Stimulated activated CD4-positive, alpha-beta T cell treated with anti-CD3 and anti-CD28 coated beads, Interleukin-12 subunit alpha, Interleukin-12 subunit beta, amount 100 ng/mL, for 24 hours (primary cell): ENCODE measurements at regions not wholly inside any gene's neighbourhood (a gene's known extent, or its start where the extent isn't known, plus 50 kb on each side); places are given as distances from the start of the nearest gene placed in this dataset.

Experiments used
- DNase-seq, 2 experiments: peaks; one replicate each; pipeline ENCODE4 v3.0.0-alpha.2; 2020; ENCODE audit warnings: low read depth in 2 of 2

- no peak for DNase-seq
Observed at GRCh38 chr20:52921340-52921739, 50.8 kb upstream of the TSHZ2 start.

GRCh38 chr20:52918311-52918710, 53.8 kb upstream of the TSHZ2 start:
- DNase-seq = no peak

GRCh38 chr20:52915564-52915963, 56.6 kb upstream of the TSHZ2 start:
- no peak for DNase-seq

- no peak for DNase-seq
Observed at GRCh38 chr20:52914870-52915269, 57.3 kb upstream of the TSHZ2 start.

GRCh38 chr20:52913650-52914387, 58.3 kb upstream of the TSHZ2 start:
- no peak for DNase-seq

GRCh38 chr20:52905241-52905994, 66.7 kb upstream of the TSHZ2 start:
- no peak for DNase-seq

GRCh38 chr20:52904837-52905236, 67.3 kb upstream of the TSHZ2 start:
- no peak for DNase-seq

- no peak for DNase-seq
Observed at GRCh38 chr20:52899041-52899608, 73.0 kb upstream of the TSHZ2 start.

- DNase-seq = no peak
Observed at GRCh38 chr20:52896348-52896747, 75.8 kb upstream of the TSHZ2 start.

GRCh38 chr20:52895701-52896100, 76.5 kb upstream of the TSHZ2 start:
- no peak for DNase-seq

- DNase-seq = no peak
Observed at GRCh38 chr20:52895235-52895634, 76.9 kb upstream of the TSHZ2 start.

- DNase-seq = no peak
Observed at GRCh38 chr20:52893498-52893897, 78.7 kb upstream of the TSHZ2 start.

- no peak for DNase-seq
Observed at GRCh38 chr20:52892023-52892422, 80.1 kb upstream of the TSHZ2 start.

- no peak for DNase-seq
Observed at GRCh38 chr20:52890130-52890529, 82.0 kb upstream of the TSHZ2 start.

- DNase-seq = no peak
Observed at GRCh38 chr20:52889225-52889624, 82.9 kb upstream of the TSHZ2 start.

- DNase-seq = no peak
Observed at GRCh38 chr20:52888096-52888495, 84.1 kb upstream of the TSHZ2 start.

GRCh38 chr20:52880997-52881396, 91.2 kb upstream of the TSHZ2 start:
- DNase-seq = no peak

- no peak for DNase-seq
Observed at GRCh38 chr20:52880259-52880658, 91.9 kb upstream of the TSHZ2 start.

GRCh38 chr20:52874241-52874640, 97.9 kb upstream of the TSHZ2 start:
- no peak for DNase-seq

- no peak for DNase-seq
Observed at GRCh38 chr20:52869698-52870501, 102.3 kb upstream of the TSHZ2 start.

GRCh38 chr20:52869276-52869675, 102.9 kb upstream of the TSHZ2 start:
- no peak for DNase-seq

GRCh38 chr20:52867305-52867704, 104.9 kb upstream of the TSHZ2 start:
- DNase-seq = no peak
